Activated B cell treated with CpG ODN at 0.5 μM for 24 hours (primary cell): ENCODE measurements at regions not wholly inside any gene's neighbourhood (a gene's known extent, or its start where the extent isn't known, plus 50 kb on each side); places are given as distances from the start of the nearest gene placed in this dataset.

Experiments
- ATAC-seq: fragments of 200-7000 bp; cut with Tn5 transposase; one replicate; pipeline ENCODE4 v1.10.0; 2021; ENCODE audit warnings: low read depth, mild to moderate bottlenecking, moderate library complexity
- CTCF ChIA-PET: fragments of 350-600 bp; sonication (Branson Sonifier 250); formaldehyde crosslinking; loops from one replicate; lab custom pipeline; 2021; ENCODE audit warnings: antibody characterized with exemption; lab: Charles Lee
- POLR2A ChIA-PET: fragments of 350-600 bp; sonication (Branson Sonifier 250); formaldehyde crosslinking; loops from one replicate; lab custom pipeline; 2021; ENCODE audit warnings: antibody characterized with exemption; lab: Charles Lee
- DNase-seq: peaks from one replicate; pipeline ENCODE4 v3.0.0; 2022
- H3K27ac Mint-ChIP-seq: one replicate; pipeline ENCODE4 v1.8.0; 2020; ENCODE audit warnings: mixed read lengths
- H3K27me3 Mint-ChIP-seq: one replicate; pipeline ENCODE4 v1.8.0; 2021; ENCODE audit warnings: mixed read lengths
- H3K36me3 Mint-ChIP-seq: one replicate; pipeline ENCODE4 v1.8.0; 2021; ENCODE audit warnings: low read depth, mixed read lengths
- H3K4me1 Mint-ChIP-seq: one replicate; pipeline ENCODE4 v1.8.0; 2021; ENCODE audit warnings: mixed read lengths
- H3K4me3 Mint-ChIP-seq: one replicate; pipeline ENCODE4 v1.8.0; 2020; ENCODE audit warnings: mild to moderate bottlenecking, mixed read lengths
- H3K9me3 Mint-ChIP-seq: one replicate; pipeline ENCODE4 v1.8.0; 2020; ENCODE audit warnings: mixed read lengths
- CTCF ChIP-seq: fragments of 200-600 bp; IDR thresholded peaks from one replicate; pipeline ENCODE4 v1.8.0; 2022; ENCODE audit warnings: antibody characterized with exemption, mild to moderate bottlenecking
- intact Hi-C: fragments of 100-400 bp; cut with micrococcal nuclease; formaldehyde crosslinking; loops from one replicate; pipeline ENCODE4 v1.15.1; 2024

GRCh38 chr13:36515466-36515865 lies 83.2 kb downstream of the CCNA1 start:
- TF ChIP-seq CTCF, result no peak
- no peaks in the 10 kb centered on the region for H3K36me3 Mint-ChIP-seq
- DNase-seq (no peak), ATAC-seq (no peak)
- H3K27me3 Mint-ChIP-seq, result no peaks in the 10 kb centered on the region
- intact Hi-C loops, result no loop called here
- ChIA-PET POLR2A (no interaction called here), CTCF (no interaction called here)
- H3K4me3 Mint-ChIP-seq, result no peak overlapping the region
- no peaks in the 10 kb centered on the region for H3K9me3 Mint-ChIP-seq
- H3K27ac Mint-ChIP-seq, result no peak overlapping the region
- H3K4me1 Mint-ChIP-seq, result peaks cover 4% of the 10 kb centered on the region

GRCh38 chr13:36516225-36516624 lies 83.9 kb downstream of the CCNA1 start:
- intact Hi-C loops, result no loop called here
- Mint-ChIP-seq H3K27me3 (no peaks in the 10 kb centered on the region), H3K4me1 (peaks cover 4% of the 10 kb centered on the region), H3K27ac (no peak overlapping the region), H3K4me3 (no peak overlapping the region), H3K9me3 (no peaks in the 10 kb centered on the region), H3K36me3 (no peaks in the 10 kb centered on the region)
- CTCF ChIA-PET, result no interaction called here
- ATAC-seq (no peak), DNase-seq (no peak)
- TF ChIP-seq CTCF, result no peak
- POLR2A ChIA-PET, result no interaction called here

GRCh38 chr13:36518707-36519106 lies 86.4 kb downstream of the CCNA1 start:
- DNase-seq (no peak), ATAC-seq (no peak)
- Mint-ChIP-seq H3K4me3 (no peak overlapping the region), H3K27ac (no peak overlapping the region), H3K9me3 (no peaks in the 10 kb centered on the region), H3K36me3 (no peaks in the 10 kb centered on the region), H3K27me3 (no peaks in the 10 kb centered on the region), H3K4me1 (peaks cover 4% of the 10 kb centered on the region)
- CTCF ChIA-PET, result interaction anchor here (0.6 kb wide), 1 partner anchor 15 kb away, joined by 3 read pairs; no protein-coding TSS in a partner anchor
- intact Hi-C loops, result no loop called here
- TF ChIP-seq CTCF, result no peak
- POLR2A ChIA-PET, result no interaction called here

- POLR2A ChIA-PET, result no interaction called here
- H3K27ac Mint-ChIP-seq, result no peak overlapping the region
- H3K4me3 Mint-ChIP-seq, result no peak overlapping the region
- intact Hi-C loops, result no loop called here
- no peaks in the 10 kb centered on the region for H3K27me3 Mint-ChIP-seq
- DNase-seq (no peak), ATAC-seq (no peak)
- no peak for TF ChIP-seq CTCF
- CTCF ChIA-PET, result interaction anchor here (0.6 kb wide), 1 partner anchor 16 kb away, joined by 3 read pairs; no protein-coding TSS in a partner anchor
- H3K36me3 Mint-ChIP-seq, result no peaks in the 10 kb centered on the region
- peaks cover 2% of the 10 kb centered on the region for H3K4me1 Mint-ChIP-seq
- H3K9me3 Mint-ChIP-seq, result no peaks in the 10 kb centered on the region
Observed at GRCh38 chr13:36519432-36519831, 87.1 kb downstream of the CCNA1 start.

GRCh38 chr13:36520111-36520510 lies 87.8 kb downstream of the CCNA1 start:
- H3K4me3 Mint-ChIP-seq, result no peak overlapping the region
- POLR2A ChIA-PET, result no interaction called here

More at GRCh38 chr13:36520111-36520510, 87.8 kb downstream of the CCNA1 start:
- intact Hi-C loops, result no loop called here
- no peaks in the 10 kb centered on the region for H3K9me3 Mint-ChIP-seq
- no peak for TF ChIP-seq CTCF
- H3K27ac Mint-ChIP-seq, result no peak overlapping the region
- DNase-seq (no peak), ATAC-seq (no peak)
- no peaks in the 10 kb centered on the region for H3K36me3 Mint-ChIP-seq
- H3K4me1 Mint-ChIP-seq, result no peaks in the 10 kb centered on the region
- CTCF ChIA-PET, result no interaction called here
- no peaks in the 10 kb centered on the region for H3K27me3 Mint-ChIP-seq
